SK-N-MC (cell line): ENCODE measurements at regions not wholly inside any gene's neighbourhood (a gene's known extent, or its start where the extent isn't known, plus 50 kb on each side); places are given as distances from the start of the nearest gene placed in this dataset.

Experiments
- EZH2 ChIP-seq: fragments of 200-600 bp; sonication (generic); IDR thresholded peaks from one replicate; pipeline ENCODE4 v1.6.1; 2017; ENCODE audit warnings: antibody characterized with exemption
- FOXP2 ChIP-seq: optimal IDR thresholded peaks from 2 replicates; pipeline ENCODE3; 2011; ENCODE audit warnings: mild to moderate bottlenecking, moderate library complexity; ENCODE audit not compliant: insufficient read depth; ENCODE audit errors: extremely low read length, control extremely low read depth
- POLR2AphosphoS5 ChIP-seq: IDR thresholded peaks from 2 replicates; pipeline ENCODE4 v1.6.1; 2012; ENCODE audit warnings: mild to moderate bottlenecking, low read depth, low read length, borderline replicate concordance

DNA sequence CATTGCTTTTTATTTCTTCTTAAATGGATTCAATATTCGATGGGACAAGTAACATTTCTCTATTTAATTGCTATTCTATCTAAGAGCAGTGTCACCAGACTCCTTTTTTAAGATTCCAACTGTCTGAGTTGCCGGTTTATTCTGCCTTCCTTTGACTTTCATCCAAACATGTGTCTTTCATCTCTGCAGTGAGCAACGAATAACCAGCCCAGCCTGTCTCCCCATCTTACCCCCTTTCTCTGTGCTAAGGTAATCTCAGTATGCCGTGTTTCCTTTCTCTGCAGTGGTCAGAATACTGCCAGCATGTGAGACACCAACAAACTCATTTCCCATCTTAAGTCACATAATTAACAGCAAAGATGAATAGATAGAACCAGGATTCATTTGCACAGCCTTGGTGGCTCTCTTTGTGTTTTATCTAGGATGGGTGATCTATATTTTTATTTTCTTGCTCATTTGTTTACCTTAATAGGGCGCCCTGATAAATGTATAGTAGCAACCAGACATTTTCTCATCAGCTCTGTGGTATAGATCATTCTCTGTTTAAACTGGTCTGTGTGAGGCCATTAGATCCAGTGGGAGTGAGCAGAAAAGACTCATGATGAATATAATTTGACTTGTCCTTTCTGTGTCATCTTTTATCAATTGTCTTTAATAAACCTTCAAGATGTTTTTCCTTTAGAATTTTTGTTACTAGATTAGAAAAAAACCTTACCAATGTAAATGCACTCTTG is 394.8 kb upstream of the IGFBP7 start:
- TF ChIP-seq POLR2AphosphoS5: no peak
- no peak for TF ChIP-seq EZH2
- TF ChIP-seq FOXP2: no peak
